OCI-LY7 (cell line): ENCODE measurements at regions not wholly inside any gene's neighbourhood (a gene's known extent, or its start where the extent isn't known, plus 50 kb on each side); places are given as distances from the start of the nearest gene placed in this dataset.

ENCODE experiments used
- BruUV-seq: library from RNA; stranded (reverse); fragments of 400-500 nt; replicated peaks from 2 replicates; lab custom pipeline; 2021; lab: Mats Ljungman, UMichigan
- CTCF ChIA-PET: fragments of 300-600 bp; sonication (Branson Sonifier 250); formaldehyde crosslinking; loops from one replicate; lab custom pipeline; 2022; ENCODE audit warnings: antibody characterized with exemption; ENCODE audit not compliant: unreplicated experiment; lab: Charles Lee
- POLR2A ChIA-PET: fragments of 300-600 bp; sonication (Branson Sonifier 250); formaldehyde crosslinking; loops from one replicate; lab custom pipeline; 2022; ENCODE audit warnings: antibody characterized with exemption; lab: Charles Lee
- DNase-seq: peaks from one replicate; pipeline ENCODE4 v3.0.0-alpha.2; 2015; ENCODE audit warnings: low spot score
- H2AFZ ChIP-seq: fragments of 200-600 bp; sonication (generic), shearing (Covaris generic); 2 replicates; pipeline ENCODE4 v1.6.1; 2014; ENCODE audit warnings: mild to moderate bottlenecking, antibody characterized with exemption, low read length, moderate library complexity
- H3K27ac ChIP-seq: fragments of 200-600 bp; sonication (generic); 2 replicates; pipeline ENCODE4 v1.5.1; 2014; ENCODE audit warnings: mixed run types, low read depth, mild to moderate bottlenecking, moderate library complexity, low read length, inconsistent platforms; ENCODE audit not compliant: poor library complexity, severe bottlenecking
- H3K36me3 ChIP-seq: fragments of 200-600 bp; sonication (generic); 2 replicates; pipeline ENCODE4 v1.6.1; 2014; ENCODE audit warnings: mild to moderate bottlenecking, antibody characterized with exemption, low read length, moderate library complexity, mixed read lengths; ENCODE audit not compliant: insufficient read depth
- H3K4me1 ChIP-seq: fragments of 200-600 bp; sonication (generic); 2 replicates; pipeline ENCODE4 v1.5.1; 2014; ENCODE audit warnings: mild to moderate bottlenecking, low read length; ENCODE audit not compliant: insufficient read depth, poor library complexity, severe bottlenecking
- H3K4me2 ChIP-seq: fragments of 200-600 bp; sonication (generic); 2 replicates; pipeline ENCODE4 v1.6.1; 2014; ENCODE audit warnings: mild to moderate bottlenecking, low read length
- H3K4me3 ChIP-seq: fragments of 200-600 bp; sonication (generic); 2 replicates; pipeline ENCODE4 v1.5.1; 2014; ENCODE audit warnings: mild to moderate bottlenecking, low read depth, low read length; ENCODE audit not compliant: poor library complexity, severe bottlenecking
- H3K79me2 ChIP-seq: fragments of 200-600 bp; sonication (generic); 2 replicates; pipeline ENCODE4 v1.6.1; 2016; ENCODE audit warnings: low read depth, mild to moderate bottlenecking, low read length, moderate library complexity, mixed read lengths; ENCODE audit not compliant: insufficient read depth
- H3K9me2 ChIP-seq: fragments of 200-600 bp; sonication (generic); 2 replicates; pipeline ENCODE4 v1.6.1; 2016; ENCODE audit warnings: mild to moderate bottlenecking, low read length, mixed read lengths; ENCODE audit not compliant: insufficient read depth
- H3K9me3 ChIP-seq: fragments of 200-600 bp; sonication (generic); 2 replicates; pipeline ENCODE4 v1.6.1; 2014; ENCODE audit warnings: mild to moderate bottlenecking, mixed run types, low read length, mixed read lengths
- H4K20me1 ChIP-seq: fragments of 200-600 bp; sonication (generic); 2 replicates; pipeline ENCODE4 v1.6.1; 2014; ENCODE audit warnings: mild to moderate bottlenecking, antibody characterized with exemption, low read length, moderate library complexity, mixed read lengths; ENCODE audit not compliant: insufficient read depth
- CTCF ChIP-seq: fragments of 200-600 bp; sonication (generic); conservative IDR thresholded peaks from 2 replicates; pipeline ENCODE4 v1.5.1; 2014; ENCODE audit warnings: mild to moderate bottlenecking, antibody characterized with exemption, low read length, moderate library complexity, mixed read lengths
- EZH2phosphoT487 ChIP-seq: fragments of 200-600 bp; sonication (generic); IDR thresholded peaks from 2 replicates; pipeline ENCODE4 v1.6.1; 2018; ENCODE audit warnings: low read depth, borderline replicate concordance, mild to moderate bottlenecking, mixed run types, antibody characterized with exemption, low read length, moderate library complexity, mixed read lengths
- intact Hi-C: fragments of 100-400 bp; cut with micrococcal nuclease; formaldehyde crosslinking; loops from one replicate; pipeline ENCODE4 v1.10.0; 2022; ENCODE audit not compliant: unreplicated experiment

- intact Hi-C loops, result no loop called here
- no peak for DNase-seq
- Histone ChIP-seq H3K9me3 (no peaks in the 10 kb centered on the region), H3K9me2 (no peaks in the 10 kb centered on the region), H3K4me1 (no peaks in the 10 kb centered on the region), H3K4me2 (no peak overlapping the region), H3K36me3 (no peaks in the 10 kb centered on the region), H4K20me1 (no peaks in the 10 kb centered on the region), H3K79me2 (no peaks in the 10 kb centered on the region), H3K27ac (no peak overlapping the region), H2AFZ (no peak overlapping the region), H3K4me3 (no peak overlapping the region)
- ChIA-PET CTCF (no interaction called here), POLR2A (no interaction called here)
- BruUV-seq, result no TSS peak
- TF ChIP-seq CTCF (no peak), EZH2phosphoT487 (no peak)
Observed at GRCh38 chr2:220705678-220706077, 866.4 kb downstream of the EPHA4 start.

GRCh38 chr2:220707261-220707660, 864.8 kb downstream of the EPHA4 start:
- no TSS peak for BruUV-seq
- H3K27ac ChIP-seq, result no peak overlapping the region
- no peaks in the 10 kb centered on the region for H3K9me2 ChIP-seq
- no peak for DNase-seq
- TF ChIP-seq CTCF (no peak), EZH2phosphoT487 (no peak)
- H3K4me2 ChIP-seq, result no peak overlapping the region
- intact Hi-C loops, result no loop called here
- H3K9me3 ChIP-seq, result no peaks in the 10 kb centered on the region
- no peaks in the 10 kb centered on the region for H3K79me2 ChIP-seq
- no peaks in the 10 kb centered on the region for H3K4me1 ChIP-seq
- no peak overlapping the region for H2AFZ ChIP-seq
- no peaks in the 10 kb centered on the region for H3K36me3 ChIP-seq
- no peaks in the 10 kb centered on the region for H4K20me1 ChIP-seq
- no peak overlapping the region for H3K4me3 ChIP-seq
- ChIA-PET CTCF (no interaction called here), POLR2A (no interaction called here)

GRCh38 chr2:220708366-220708765, 863.7 kb downstream of the EPHA4 start:
- intact Hi-C loops, result no loop called here
- Histone ChIP-seq H4K20me1 (no peaks in the 10 kb centered on the region), H3K79me2 (no peaks in the 10 kb centered on the region), H3K9me2 (no peaks in the 10 kb centered on the region), H3K4me2 (no peak overlapping the region), H3K4me1 (no peaks in the 10 kb centered on the region), H2AFZ (no peak overlapping the region), H3K27ac (no peak overlapping the region), H3K4me3 (no peak overlapping the region), H3K9me3 (no peaks in the 10 kb centered on the region), H3K36me3 (no peaks in the 10 kb centered on the region)
- ChIA-PET POLR2A (no interaction called here), CTCF (no interaction called here)
- no peak for DNase-seq
- BruUV-seq, result no TSS peak
- TF ChIP-seq EZH2phosphoT487 (no peak), CTCF (no peak)
